Activated CD4-positive, alpha-beta T cell treated with anti-CD3 and anti-CD28 coated beads for 36 hours (primary cell): ENCODE measurements at regions not wholly inside any gene's neighbourhood (a gene's known extent, or its start where the extent isn't known, plus 50 kb on each side); places are given as distances from the start of the nearest gene placed in this dataset.

Source experiments
- ATAC-seq: fragments of 200-7000 bp; cut with Tn5 transposase; one replicate; pipeline ENCODE4 v1.10.0; 2021; ENCODE audit warnings: mild to moderate bottlenecking, moderate library complexity
- CTCF ChIA-PET: fragments of 350-600 bp; sonication (Branson Sonifier 250); formaldehyde crosslinking; loops from one replicate; lab custom pipeline; 2021; ENCODE audit warnings: antibody characterized with exemption; lab: Charles Lee
- POLR2A ChIA-PET: fragments of 350-600 bp; sonication (Branson Sonifier 250); formaldehyde crosslinking; loops from one replicate; lab custom pipeline; 2021; ENCODE audit warnings: antibody characterized with exemption, inconsistent platforms; lab: Charles Lee
- DNase-seq: peaks from one replicate; pipeline ENCODE4 v3.0.0-alpha.2; 2020
- H3K27ac Mint-ChIP-seq: one replicate; pipeline ENCODE4 v1.8.0; 2021; ENCODE audit warnings: mixed read lengths
- H3K27me3 Mint-ChIP-seq: one replicate; pipeline ENCODE4 v1.8.0; 2021; ENCODE audit warnings: mixed read lengths
- H3K36me3 Mint-ChIP-seq: one replicate; pipeline ENCODE4 v1.8.0; 2021; ENCODE audit warnings: low read depth, mixed read lengths
- H3K4me1 Mint-ChIP-seq: one replicate; pipeline ENCODE4 v1.8.0; 2021; ENCODE audit warnings: mixed read lengths
- H3K4me3 Mint-ChIP-seq: one replicate; pipeline ENCODE4 v1.8.0; 2021; ENCODE audit warnings: mild to moderate bottlenecking, moderate library complexity, mixed read lengths
- H3K9me3 Mint-ChIP-seq: one replicate; pipeline ENCODE4 v1.8.0; 2021; ENCODE audit warnings: low read depth, mixed read lengths
- intact Hi-C, 2 experiments: fragments of 100-400 bp; cut with DNase I in 1 of 2; cut with micrococcal nuclease in 1 of 2; formaldehyde crosslinking; loops; one replicate each; pipeline versions ENCODE4 v1.14.2 to v1.15.1; 2022 to 2024; cut with DNase I, micrococcal nuclease

DNA sequence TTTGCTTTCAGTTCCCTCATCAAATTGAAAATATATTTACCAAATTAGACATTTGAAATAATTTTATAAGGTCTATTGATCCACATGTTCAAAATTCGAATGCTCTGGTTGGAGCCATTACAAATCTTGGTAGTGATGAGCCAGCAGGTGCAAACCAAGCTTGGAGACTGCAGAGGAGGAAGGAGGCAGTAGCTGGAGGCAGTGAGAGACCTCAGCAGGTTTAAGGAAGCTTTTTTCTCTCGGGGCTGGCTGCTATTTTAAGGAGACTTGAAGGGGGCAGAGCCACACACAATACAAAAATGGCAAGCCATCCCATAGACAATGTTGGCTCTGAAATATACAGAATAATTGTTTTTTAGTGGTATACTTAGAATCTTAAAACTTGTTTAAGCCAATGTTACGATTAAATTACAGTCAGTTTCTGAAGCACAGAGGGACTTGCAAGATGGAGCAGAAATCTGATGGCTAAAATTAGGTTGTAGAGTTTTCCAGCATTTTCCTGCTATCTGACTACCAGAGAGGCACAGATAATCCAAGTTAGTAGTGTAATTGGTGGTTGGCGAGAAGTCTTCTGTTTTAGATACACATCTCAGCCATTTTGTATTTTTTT, 185.8 kb downstream of the SNX10 start:
- no peak for ATAC-seq
- CTCF ChIA-PET: no interaction called here
- no peaks in the 10 kb centered on the region for H3K9me3 Mint-ChIP-seq
- H3K27ac Mint-ChIP-seq: no peak overlapping the region
- no peak for DNase-seq
- no peak overlapping the region for H3K4me3 Mint-ChIP-seq
- H3K36me3 Mint-ChIP-seq: no peaks in the 10 kb centered on the region
- peaks cover 10% of the 10 kb centered on the region for H3K27me3 Mint-ChIP-seq
- intact Hi-C loops: no loop called here
- POLR2A ChIA-PET: no interaction called here
- H3K4me1 Mint-ChIP-seq: no peaks in the 10 kb centered on the region

DNA sequence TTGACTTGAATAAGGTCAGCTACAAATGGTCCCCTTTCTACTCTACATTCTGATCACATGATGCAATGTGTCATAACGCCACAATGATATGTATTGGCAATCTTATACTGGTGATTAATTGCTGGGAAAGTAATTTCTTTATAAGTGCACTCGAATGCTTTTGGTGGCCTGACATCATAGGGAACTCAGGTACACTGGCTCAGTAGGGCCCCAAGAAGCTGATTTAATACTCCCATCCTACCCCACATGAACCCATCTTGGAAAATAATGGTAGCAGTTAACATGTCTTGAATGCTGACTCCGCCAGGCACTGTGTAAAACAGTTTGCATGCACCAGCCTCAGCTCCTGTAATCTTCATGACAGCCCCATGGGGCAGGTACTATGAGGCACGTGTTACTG, 186.9 kb downstream of the SNX10 start:
- Mint-ChIP-seq H3K27me3 (peaks cover 12% of the 10 kb centered on the region), H3K4me1 (no peaks in the 10 kb centered on the region), H3K4me3 (no peak overlapping the region), H3K36me3 (no peaks in the 10 kb centered on the region), H3K27ac (no peak overlapping the region), H3K9me3 (no peaks in the 10 kb centered on the region)
- ChIA-PET CTCF (interaction anchor here (0.6 to 1.1 kb wide), 3 partner anchors 33 to 913 kb away, joined by 3 to 4 read pairs (median 3); no protein-coding TSS in a partner anchor), POLR2A (no interaction called here)
- DNase-seq (no peak), ATAC-seq (no peak)
- intact Hi-C loops: no loop called here

DNA sequence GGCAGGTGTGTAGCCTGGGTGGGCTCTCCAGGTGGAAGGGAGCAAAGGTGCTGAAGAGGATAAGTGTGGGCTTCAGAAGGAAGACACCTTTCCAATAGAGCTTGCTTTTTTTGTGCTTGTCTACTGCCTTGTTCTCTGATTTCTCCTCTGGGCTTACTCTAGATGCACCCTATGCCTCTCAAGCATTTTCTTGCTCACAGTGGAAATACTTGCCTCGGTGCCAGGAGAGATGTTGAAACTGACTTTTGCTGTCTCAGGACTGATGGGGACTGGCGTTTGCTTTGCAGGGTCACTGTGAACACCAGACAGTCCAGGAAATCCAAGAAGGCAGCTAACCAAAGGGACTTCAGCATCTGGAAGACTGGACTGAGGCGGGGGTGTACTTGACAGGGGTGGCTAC, 187.9 kb downstream of the SNX10 start:
- no peaks in the 10 kb centered on the region for H3K4me1 Mint-ChIP-seq
- peaks cover 12% of the 10 kb centered on the region for H3K27me3 Mint-ChIP-seq
- no peak for DNase-seq
- intact Hi-C loops: no loop called here
- no peak overlapping the region for H3K27ac Mint-ChIP-seq
- no peaks in the 10 kb centered on the region for H3K36me3 Mint-ChIP-seq
- ChIA-PET POLR2A (no interaction called here), CTCF (interaction anchor here (0.6 kb wide), 1 partner anchor 1421 kb away, joined by 3 read pairs; no protein-coding TSS in a partner anchor)
- H3K4me3 Mint-ChIP-seq: no peak overlapping the region
- ATAC-seq: no peak
- H3K9me3 Mint-ChIP-seq: no peaks in the 10 kb centered on the region

DNA sequence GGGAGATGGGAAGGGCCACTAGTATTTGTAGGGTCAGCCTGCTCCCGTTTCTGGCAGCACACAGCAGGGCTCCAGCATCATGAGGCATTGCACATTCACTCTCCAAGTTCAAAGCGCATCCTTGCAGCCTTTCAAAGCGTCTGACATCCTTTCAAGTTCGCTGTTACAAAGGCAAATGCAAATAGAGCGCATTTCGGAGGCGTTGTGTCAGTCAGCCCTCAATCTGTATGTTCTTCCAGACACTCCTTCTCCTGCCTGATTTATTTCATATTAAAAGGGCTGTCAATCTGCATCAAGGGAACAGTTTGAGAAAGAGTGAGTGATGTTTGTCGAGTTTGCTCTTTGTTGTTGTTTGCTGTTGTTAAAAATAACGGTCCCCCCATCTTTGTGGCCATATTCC, 188.5 kb downstream of the SNX10 start:
- H3K9me3 Mint-ChIP-seq: no peaks in the 10 kb centered on the region
- H3K36me3 Mint-ChIP-seq: no peaks in the 10 kb centered on the region
- intact Hi-C loops: no loop called here
- ATAC-seq (no peak), DNase-seq (no peak)
- H3K27me3 Mint-ChIP-seq: peaks cover 12% of the 10 kb centered on the region
- ChIA-PET POLR2A (no interaction called here), CTCF (no interaction called here)
- H3K4me1 Mint-ChIP-seq: no peaks in the 10 kb centered on the region
- H3K27ac Mint-ChIP-seq: no peak overlapping the region
- no peak overlapping the region for H3K4me3 Mint-ChIP-seq

DNA sequence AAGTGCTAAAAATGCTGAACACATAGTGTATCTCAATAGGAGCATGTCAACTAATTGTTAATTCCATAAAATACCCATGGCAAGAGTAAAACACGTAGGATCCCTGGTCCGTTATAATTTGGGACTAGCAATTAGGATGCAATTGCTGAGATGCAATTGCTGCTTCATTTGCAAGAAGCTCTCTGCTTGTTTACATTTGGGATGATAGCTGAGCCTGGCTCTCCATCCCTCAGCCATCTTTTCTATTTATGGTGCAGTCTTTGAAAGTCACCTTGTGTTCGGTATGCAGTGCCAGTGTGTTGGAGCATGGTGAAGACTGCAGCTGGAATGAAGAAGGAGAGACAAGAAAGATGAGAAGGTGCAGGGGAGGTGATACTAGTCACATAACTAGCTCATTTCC, 191.3 kb downstream of the SNX10 start:
- no peaks in the 10 kb centered on the region for H3K9me3 Mint-ChIP-seq
- ChIA-PET POLR2A (interaction anchor here (0.6 kb wide), 1 partner anchor 154 kb away, joined by 3 read pairs; no protein-coding TSS in a partner anchor), CTCF (interaction anchor here (0.6 to 1.0 kb wide), 3 partner anchors 13 to 87 kb away, joined by 3 read pairs; no protein-coding TSS in a partner anchor)
- H3K27me3 Mint-ChIP-seq: peaks cover 6% of the 10 kb centered on the region
- H3K4me1 Mint-ChIP-seq: no peaks in the 10 kb centered on the region
- no peak overlapping the region for H3K4me3 Mint-ChIP-seq
- intact Hi-C loops: no loop called here
- DNase-seq (no peak), ATAC-seq (no peak)
- no peak overlapping the region for H3K27ac Mint-ChIP-seq
- H3K36me3 Mint-ChIP-seq: no peaks in the 10 kb centered on the region

DNA sequence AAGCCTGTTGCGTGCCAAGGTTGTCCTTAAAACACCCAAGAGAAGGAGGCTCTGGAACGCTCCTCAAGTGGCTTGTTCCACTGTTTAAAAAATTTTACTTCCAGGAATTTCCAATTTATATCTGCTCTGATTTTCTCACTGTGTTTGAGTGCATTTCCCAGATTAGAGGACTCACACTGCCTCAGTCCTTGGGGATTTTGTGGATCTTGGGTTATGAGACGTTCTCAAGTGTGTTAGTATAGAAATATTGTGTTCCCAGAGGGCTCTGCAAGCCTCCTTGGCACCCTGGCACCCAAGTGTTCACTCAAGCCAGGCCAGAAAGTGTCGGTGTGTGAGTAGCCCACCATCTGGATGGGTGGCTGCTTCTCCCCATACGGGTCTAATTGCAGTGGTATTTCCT, 192.2 kb downstream of the SNX10 start:
- no peaks in the 10 kb centered on the region for H3K9me3 Mint-ChIP-seq
- no peak overlapping the region for H3K4me3 Mint-ChIP-seq
- ChIA-PET CTCF (no interaction called here), POLR2A (no interaction called here)
- peaks cover 6% of the 10 kb centered on the region for H3K27me3 Mint-ChIP-seq
- intact Hi-C loops: no loop called here
- ATAC-seq: no peak
- H3K36me3 Mint-ChIP-seq: no peaks in the 10 kb centered on the region
- H3K4me1 Mint-ChIP-seq: no peaks in the 10 kb centered on the region
- no peak for DNase-seq
- no peak overlapping the region for H3K27ac Mint-ChIP-seq

DNA sequence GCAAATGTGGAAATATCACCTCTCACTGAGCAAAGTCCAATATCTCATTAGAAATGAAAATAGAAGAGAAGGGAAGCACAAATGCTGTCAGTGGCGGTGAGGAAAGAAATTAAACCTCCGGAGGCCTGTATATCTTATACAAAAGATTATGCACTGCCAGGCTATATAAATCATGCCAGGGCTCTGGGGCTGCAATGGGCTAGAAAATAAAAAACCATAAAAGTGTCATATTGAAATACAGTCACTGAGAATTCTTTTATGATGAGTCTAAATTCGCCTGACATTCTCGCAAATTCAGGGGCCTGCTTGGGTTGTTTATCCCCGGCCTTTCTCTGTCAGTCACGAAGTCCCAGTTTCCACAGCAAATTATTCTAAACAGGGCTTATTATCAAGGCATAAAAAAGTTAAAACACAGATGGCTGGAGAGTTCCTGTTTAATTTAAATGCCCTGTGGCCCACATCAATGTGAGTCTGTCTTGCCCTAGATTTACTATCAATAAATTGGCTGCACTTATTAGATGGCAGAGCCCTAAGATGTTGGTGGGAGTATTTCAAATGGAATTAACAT, 193.8 kb downstream of the SNX10 start:
- H3K9me3 Mint-ChIP-seq: no peaks in the 10 kb centered on the region
- DNase-seq (no peak), ATAC-seq (no peak)
- ChIA-PET CTCF (interaction anchor here (1.0 kb wide), 1 partner anchor 114 kb away, joined by 6 read pairs; no protein-coding TSS in a partner anchor), POLR2A (no interaction called here)
- H3K4me1 Mint-ChIP-seq: no peaks in the 10 kb centered on the region
- peaks cover 4% of the 10 kb centered on the region for H3K27me3 Mint-ChIP-seq
- H3K27ac Mint-ChIP-seq: no peak overlapping the region
- H3K4me3 Mint-ChIP-seq: no peak overlapping the region
- no peaks in the 10 kb centered on the region for H3K36me3 Mint-ChIP-seq
- intact Hi-C loops: no loop called here

DNA sequence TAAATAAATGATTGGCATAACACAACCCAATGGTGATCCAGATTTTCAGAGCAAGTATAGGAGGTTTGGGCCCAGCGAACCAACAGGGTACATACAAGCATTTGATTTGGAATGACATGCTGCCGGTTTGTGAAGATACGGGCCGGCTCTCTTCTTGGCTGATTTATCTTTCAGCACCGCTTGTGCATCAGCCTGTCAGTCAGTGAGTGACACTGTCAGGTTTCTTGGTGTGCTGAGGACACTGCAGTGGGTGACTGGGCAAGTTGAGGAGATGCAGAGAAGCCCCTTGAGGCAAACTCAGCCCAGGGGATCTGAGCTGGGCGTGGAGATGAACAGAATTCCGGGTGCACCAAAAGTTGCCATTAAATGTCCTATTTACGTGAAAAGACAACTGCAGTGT, 194.5 kb downstream of the SNX10 start:
- no peaks in the 10 kb centered on the region for H3K9me3 Mint-ChIP-seq
- DNase-seq (no peak), ATAC-seq (no peak)
- intact Hi-C loops: no loop called here
- CTCF ChIA-PET: no interaction called here
- H3K4me3 Mint-ChIP-seq: no peak overlapping the region
- H3K4me1 Mint-ChIP-seq: no peaks in the 10 kb centered on the region
- no peaks in the 10 kb centered on the region for H3K36me3 Mint-ChIP-seq
- no peak overlapping the region for H3K27ac Mint-ChIP-seq
- peaks cover 3% of the 10 kb centered on the region for H3K27me3 Mint-ChIP-seq
- POLR2A ChIA-PET: no interaction called here

DNA sequence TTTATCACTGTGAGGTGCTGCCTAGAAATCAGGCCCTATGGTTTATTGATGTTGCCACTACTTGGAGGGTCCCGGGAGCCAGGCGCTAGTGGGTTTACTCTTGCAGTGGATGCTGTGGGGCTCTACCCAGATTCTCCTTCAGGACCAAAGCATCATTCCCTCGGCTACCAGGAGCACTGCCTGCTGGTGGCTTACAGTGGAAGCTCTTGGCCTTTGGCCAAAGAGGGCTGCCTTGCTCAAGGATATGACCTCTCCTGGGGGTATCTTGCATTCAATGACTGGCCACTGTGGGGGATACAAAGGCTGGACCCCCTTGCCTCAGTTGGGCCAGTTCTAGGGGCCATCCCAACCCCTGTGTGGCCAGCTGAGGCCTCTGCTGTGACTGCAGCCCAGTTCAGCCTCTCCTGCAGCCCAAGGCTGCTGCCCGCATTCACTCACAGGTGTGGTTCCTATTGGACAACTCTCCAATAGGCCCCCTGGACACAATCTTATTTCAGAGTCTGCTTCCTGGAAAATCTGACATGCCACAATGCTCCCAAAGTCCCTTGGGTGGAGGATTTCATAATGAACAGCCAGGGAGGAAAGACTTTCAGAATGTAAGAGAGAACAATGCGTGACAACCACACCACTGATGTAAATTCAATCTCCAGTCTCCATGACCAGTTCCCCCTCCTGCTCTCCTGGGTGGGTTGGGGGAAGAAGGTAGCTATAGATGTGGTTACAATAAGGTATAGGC, 196.3 kb downstream of the SNX10 start:
- no peak for ATAC-seq
- ChIA-PET CTCF (interaction anchor here (0.6 to 1.2 kb wide), 4 partner anchors 9 to 118 kb away, joined by 3 to 4 read pairs (median 3); no protein-coding TSS in a partner anchor), POLR2A (no interaction called here)
- intact Hi-C loops: no loop called here
- no peak overlapping the region for H3K27ac Mint-ChIP-seq
- no peak for DNase-seq
- H3K9me3 Mint-ChIP-seq: no peaks in the 10 kb centered on the region
- no peaks in the 10 kb centered on the region for H3K36me3 Mint-ChIP-seq
- H3K4me1 Mint-ChIP-seq: no peaks in the 10 kb centered on the region
- peaks cover 2% of the 10 kb centered on the region for H3K27me3 Mint-ChIP-seq
- H3K4me3 Mint-ChIP-seq: no peak overlapping the region

DNA sequence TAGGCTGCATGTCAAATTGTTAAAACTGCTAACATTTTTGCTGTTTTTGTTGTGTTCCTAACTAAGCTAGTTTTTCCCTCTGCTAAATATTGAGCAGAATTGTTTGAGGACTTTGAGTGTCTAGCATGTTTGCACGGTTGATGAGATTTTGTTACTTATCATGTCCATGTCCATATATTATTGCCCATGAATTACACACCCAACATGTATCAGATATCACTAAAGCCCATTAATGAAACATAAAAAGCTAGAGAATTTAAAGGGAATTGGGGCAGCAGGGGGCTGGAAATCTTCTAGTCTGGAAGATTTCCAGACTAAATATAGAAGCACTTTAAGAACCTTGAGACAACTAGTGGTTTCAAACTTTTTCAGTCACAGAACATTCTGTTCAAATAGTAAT, 197.7 kb downstream of the SNX10 start:
- no peak for DNase-seq
- H3K4me3 Mint-ChIP-seq: no peak overlapping the region
- ChIA-PET CTCF (interaction anchor here (1.2 kb wide), 1 partner anchor 112 kb away, joined by 4 read pairs; no protein-coding TSS in a partner anchor), POLR2A (no interaction called here)
- no peaks in the 10 kb centered on the region for H3K36me3 Mint-ChIP-seq
- no peaks in the 10 kb centered on the region for H3K9me3 Mint-ChIP-seq
- no peak for ATAC-seq
- no peaks in the 10 kb centered on the region for H3K4me1 Mint-ChIP-seq
- H3K27me3 Mint-ChIP-seq: peaks cover 2% of the 10 kb centered on the region
- H3K27ac Mint-ChIP-seq: no peak overlapping the region
- intact Hi-C loops: no loop called here

DNA sequence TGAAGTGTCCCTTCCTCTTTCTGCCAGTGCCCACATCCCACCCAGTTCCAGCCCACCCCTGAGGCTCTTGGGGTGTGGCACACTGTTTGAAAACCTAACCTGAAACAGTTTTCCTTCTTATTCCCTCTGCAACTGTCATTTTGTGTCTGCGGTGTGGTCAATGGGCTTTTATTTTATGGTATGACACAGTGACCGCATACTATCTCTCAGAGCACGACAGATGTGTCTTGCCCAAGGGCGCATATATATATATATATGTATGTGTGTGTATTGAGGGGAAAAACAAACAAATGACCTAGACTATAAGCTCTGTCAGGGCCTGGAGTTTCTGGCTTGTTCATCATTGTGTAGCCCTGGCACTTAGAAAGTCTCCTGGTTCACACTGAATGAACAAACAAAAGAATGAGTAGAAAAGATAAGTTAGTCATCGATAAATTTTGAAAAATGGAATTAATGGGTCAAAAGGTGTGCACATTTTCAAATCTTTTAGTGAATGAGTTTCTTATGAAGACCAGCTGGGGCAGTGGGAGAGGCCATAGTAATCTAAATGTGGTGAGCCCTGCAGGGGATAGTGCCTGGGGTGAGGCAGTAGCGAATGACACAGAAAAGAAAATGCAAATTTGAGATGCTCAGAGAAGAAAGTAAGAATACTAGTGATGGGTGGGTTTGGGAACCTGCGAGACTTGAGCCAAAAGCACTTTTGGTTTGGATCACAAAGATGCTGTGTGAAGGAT, 198.4 kb downstream of the SNX10 start:
- ATAC-seq (no peak), DNase-seq (no peak)
- Mint-ChIP-seq H3K27me3 (peaks cover 2% of the 10 kb centered on the region), H3K9me3 (no peaks in the 10 kb centered on the region), H3K4me1 (no peaks in the 10 kb centered on the region), H3K4me3 (no peak overlapping the region), H3K36me3 (no peaks in the 10 kb centered on the region), H3K27ac (no peak overlapping the region)
- intact Hi-C loops: no loop called here
- CTCF ChIA-PET: no interaction called here
- POLR2A ChIA-PET: no interaction called here
